KBM-7 (cell line): ENCODE measurements at regions not wholly inside any gene's neighbourhood (a gene's known extent, or its start where the extent isn't known, plus 50 kb on each side); places are given as distances from the start of the nearest gene placed in this dataset.
"Not testable (repeated sequence)": the region's sequence is repeated elsewhere in the genome, so short reads cannot be mapped to it uniquely, and the experiment has no call there.

Experiments used
- DNase-seq: peaks from one replicate; pipeline ENCODE4 v3.0.0-alpha.2; 2015
- in situ Hi-C: fragments of 300-500 bp; cut with MboI; formaldehyde crosslinking; loops from 2 replicates; pipeline ENCODE4 v1.14.3; 2020; ENCODE audit warnings: low sequenced_read_pairs, low pct_unique_long_range_greater_than_20kb, mixed read lengths

DNA sequence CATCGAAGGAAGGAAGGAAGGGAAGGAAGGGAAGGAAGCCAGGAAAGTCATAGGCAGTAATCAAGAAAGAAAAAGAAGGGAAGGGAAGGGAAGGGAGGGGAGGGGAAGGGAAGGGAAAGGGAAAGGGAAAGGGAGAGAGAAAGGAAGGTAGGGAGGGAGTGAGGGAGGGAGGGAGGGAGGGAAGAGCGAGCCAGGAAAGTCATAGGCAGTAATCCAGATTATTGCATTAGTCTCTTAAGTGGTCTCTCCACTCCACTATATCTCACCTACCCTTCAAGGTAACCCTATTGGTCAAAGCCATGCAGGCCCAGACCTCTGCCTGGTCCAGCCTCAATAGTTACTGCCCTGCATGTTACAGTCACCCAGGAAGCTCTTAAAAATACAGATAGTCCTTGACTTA, 106.2 kb upstream of the RAP2B start:
- in situ Hi-C loops: no loop called here
- no peak for DNase-seq

DNA sequence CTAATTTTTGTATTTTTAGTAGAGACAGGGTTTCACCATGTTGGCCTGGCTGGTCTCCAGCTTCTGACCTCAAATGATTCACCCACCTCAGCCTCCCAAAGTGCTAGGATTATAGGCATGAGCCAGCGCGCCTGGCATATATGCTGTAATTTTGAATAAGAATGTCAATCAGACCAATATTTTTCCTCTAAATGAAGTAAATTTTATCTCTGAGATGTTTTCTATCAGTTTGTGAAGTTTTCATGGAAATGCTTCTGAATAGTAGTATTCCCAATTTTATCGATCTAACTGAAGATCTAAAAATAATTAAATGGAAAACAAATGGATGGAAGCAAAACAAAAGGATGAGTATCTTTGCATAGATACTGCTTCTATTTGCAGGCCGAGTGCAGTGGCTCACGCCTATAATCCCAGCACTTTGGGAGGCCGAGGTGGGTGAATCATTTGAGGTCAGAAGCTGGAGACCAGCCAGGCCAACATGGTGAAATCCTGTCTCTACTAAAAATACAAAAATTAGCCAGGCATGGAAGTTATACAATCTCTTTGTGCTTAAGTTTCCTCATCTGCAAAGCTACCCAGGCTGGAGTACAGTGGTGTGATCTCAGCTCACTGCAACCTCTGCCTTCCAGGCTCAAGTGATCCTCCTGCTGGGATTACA, 103.9 kb upstream of the RAP2B start:
- in situ Hi-C loops: not testable (repeated sequence)
- peak; percentile 60 for DNase-seq

DNA sequence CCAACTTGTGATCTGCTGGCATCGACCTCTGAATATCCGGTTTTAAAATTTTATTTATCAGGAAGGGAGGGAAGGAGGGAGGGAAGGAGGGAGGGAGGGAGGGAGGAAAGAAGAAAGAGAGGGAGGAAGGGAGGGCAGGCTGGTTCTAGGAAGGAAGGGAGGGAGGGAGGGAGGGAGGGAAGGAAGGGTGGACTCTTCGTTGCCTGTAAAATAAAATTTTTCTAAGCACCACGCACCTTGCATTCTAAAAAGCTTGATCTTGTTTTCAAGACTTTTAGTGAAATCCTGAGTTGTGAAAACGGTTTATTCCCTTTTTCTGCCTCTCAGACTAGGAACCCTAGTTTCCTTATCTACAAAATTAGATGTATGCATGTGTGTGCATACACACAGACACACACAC, 101.7 kb upstream of the RAP2B start:
- in situ Hi-C loops: no loop called here
- DNase-seq: no peak

DNA sequence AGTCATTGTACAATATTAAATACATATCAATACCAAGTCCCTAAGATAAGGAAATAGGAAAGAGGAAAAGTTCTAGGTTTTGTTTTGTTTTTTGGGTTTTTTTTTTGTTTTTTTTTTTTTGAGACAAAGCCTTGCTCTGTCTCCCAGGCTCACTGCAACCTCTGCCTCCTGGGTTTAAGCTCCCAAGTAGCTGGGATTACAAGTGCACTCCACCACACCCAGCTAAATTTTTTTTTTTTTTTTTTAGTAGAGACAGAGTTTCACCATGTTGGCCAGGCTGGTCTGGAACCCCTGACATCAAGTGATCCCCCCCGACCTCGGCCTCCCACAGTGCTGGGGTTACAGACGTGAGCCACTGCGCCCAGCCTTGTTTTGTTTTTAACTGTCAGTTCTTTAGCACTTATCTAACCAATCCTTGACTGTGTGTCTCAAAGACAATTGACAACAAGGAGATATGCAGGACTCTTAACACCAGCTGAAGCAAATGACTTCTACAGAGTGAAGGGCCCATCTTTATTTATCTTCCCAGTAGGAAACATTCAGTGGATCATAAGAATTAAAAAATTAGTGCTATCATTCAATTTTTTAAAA, 100.0 kb upstream of the RAP2B start:
- in situ Hi-C loops: no loop called here
- DNase-seq: no peak

DNA sequence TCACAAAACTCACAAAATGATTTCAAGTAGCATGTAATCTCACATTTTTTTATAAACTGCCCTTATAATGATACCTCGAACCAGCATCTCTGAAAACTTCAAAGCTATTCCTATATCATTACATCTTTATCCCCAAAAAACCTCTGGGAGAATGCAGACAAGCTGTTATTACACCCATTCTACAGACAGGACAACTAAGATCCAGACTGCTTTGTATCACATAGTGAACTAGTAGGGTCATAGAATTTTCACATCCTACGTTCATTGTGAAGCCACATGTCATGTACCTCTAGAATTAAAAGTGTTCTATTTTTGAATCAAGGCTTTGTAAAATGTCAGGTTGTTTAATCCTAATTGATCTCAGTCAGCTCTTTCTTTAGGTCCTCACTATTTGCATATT, 98.7 kb upstream of the RAP2B start:
- in situ Hi-C loops: no loop called here
- no peak for DNase-seq

DNA sequence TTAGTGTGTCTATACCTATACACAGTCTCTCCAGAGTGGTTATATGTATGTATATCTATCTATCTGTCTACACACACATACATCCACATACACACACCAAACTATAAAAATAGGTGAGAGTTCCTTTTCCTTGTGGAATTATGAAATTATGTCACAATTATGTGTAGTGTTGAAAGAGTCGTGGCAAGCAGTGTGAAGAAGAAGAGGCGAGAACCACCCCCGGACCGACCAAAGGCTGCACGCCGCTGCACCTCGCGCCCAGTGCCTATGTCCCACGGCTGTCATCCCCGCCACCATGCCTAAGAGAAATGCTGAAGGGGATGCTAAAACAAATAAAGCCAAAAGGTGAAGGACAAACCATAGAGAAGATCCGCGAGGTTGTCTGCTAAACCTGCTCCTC, 95.0 kb upstream of the RAP2B start:
- no peak for DNase-seq
- in situ Hi-C loops: no loop called here

DNA sequence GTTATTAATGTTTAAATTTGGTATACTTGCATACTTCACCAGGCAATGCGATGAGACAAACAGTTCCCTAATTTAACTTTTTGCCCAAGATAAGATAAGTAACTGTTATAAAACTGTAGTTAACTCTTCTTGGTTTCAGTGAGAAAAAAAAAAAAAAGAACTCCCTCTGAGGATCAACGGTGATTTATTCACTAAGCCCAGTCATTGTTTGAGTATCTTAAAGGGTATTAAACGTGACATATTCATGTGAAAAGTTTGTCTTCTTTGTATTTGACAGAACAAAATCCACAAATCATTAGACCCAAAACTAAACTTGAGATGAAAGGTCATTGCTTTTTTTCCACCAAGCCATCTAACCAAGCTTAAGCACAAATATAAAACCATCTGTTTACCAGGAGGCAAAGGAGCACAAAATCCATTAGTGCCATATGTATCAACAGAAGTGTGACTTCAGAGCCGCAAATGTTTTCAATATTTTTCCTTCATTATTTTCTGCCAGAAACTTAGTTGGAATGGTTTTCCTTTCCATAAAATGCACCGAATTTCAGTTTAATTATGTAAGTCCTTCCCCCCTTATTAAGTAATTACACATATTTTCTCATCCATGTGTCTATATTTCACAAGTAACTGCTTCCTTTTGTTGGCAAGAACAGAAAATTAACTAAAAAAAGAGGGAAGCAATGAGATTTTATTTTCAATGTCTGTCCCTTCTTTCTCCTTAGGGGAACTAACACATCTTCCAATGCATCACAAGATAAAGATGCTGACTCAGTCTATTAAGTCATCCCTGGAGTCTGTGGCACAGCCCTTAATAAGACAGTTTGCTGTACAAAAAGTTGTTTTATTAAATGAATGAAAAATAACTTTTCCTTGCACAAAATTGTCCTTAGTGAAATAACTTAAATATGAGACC, 92.2 kb upstream of the RAP2B start:
- in situ Hi-C loops: no loop called here
- DNase-seq: no peak

DNA sequence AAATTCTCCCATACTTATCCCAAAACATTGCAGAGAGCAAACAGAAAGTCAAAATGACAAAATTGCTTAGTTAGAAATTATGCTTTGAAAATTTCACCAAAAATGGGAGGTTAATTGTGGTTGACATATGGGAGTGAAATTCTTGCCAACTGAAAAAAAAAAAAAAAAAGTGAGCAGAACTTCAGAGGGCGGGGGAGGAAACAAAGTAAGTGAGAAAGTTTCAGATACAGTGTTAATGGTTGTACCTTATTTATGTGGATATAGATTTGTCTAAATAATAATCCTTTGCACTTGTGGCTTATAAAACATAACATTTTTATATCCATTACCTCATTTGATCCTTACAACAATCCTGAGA, 91.5 kb upstream of the RAP2B start:
- no peak for DNase-seq
- in situ Hi-C loops: no loop called here

DNA sequence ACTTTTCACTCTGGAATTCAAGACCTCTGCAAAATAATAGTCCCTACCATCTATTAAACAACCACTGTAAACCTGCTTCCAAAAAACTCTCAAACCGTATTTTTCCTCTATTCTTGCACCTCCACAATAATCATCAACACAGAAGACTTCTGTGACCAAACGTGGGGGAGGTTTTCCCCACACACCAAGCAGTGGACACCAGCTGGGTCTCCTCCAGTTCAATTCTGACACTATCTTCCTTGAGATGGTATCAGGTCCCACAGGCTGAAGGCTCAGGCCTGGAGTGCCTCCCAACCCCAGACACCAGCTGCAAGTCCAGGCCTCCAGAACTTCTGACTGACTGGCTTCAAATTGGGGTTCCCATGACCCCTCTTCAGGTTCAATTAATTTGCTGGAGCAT, 89.6 kb upstream of the RAP2B start:
- DNase-seq: no peak
- in situ Hi-C loops: no loop called here

DNA sequence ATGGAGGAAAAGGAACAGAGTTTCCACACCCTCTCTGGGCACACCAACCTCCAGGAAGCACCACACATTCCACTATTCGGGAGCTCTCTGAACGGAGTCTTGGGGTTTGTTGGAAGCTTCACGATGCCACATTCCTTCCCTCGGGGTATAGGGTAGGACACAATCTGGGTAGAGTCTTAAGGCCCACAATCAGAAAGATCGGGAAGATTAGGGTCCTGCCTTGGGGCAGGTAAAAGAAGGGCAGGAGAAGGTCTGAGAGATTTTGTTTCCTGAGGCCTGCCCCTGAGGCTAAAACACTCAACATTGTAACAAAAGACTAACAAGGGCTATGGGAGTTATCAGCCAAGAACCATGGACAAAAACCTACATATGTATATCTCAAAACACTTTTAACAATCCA, 89.2 kb upstream of the RAP2B start:
- no peak for DNase-seq
- in situ Hi-C loops: no loop called here

DNA sequence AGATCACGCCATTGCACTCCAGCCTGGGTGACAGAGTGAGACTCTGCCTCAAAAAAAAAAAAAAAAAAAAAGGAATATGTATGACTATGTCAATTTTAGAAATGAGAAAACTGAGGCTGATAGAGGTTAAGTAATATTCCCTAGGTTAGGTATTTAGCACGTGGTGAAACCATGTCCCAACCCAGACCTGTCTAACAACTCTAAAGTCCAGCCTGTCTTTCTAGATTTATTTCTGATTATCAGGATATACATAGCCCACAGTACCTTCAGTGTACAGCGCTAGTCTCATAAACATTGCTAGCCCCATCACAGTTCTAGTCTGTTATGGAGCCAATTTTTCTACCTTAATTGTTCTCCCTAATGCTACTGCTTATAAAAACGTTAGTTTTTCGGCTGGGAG, 88.4 kb upstream of the RAP2B start:
- DNase-seq: no peak
- in situ Hi-C loops: no loop called here

DNA sequence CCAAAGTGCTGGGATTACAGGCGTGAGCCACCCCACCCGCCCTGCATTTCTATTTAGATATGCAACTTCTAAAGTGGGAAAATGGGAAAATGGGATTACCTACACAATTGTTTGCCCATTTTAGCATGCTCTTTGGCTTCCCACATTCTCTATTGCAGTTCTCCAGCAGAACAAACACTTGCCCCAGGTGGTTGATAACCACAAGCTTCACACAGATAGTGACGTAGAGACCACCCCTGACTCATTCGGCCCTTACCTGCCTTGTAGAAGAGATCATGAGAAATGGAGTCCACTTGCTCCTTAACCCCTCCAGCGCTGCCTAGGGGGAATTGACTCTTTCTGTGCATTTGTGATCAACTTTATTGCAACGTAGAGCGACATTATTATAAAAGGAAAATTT, 83.2 kb upstream of the RAP2B start:
- DNase-seq: no peak
- in situ Hi-C loops: no loop called here

DNA sequence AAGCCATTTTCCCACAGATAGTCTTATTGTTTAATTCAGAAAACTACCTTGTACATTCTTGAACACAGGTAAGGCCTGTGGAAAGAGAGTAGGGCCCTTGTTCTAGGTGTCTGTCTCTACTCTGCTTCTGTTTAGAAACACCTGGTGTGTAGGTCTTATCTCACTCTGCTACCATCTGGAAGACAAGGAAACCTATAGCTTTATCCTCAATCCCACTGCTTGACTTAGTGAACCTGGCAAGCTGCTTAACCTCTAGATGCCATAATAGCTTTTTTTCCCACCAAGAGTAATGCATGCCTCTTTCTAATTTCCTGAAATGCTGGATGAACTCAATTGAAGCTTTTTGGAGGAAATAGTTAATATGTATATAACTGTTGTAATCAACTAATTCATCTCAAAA, 82.6 kb upstream of the RAP2B start:
- no peak for DNase-seq

DNA sequence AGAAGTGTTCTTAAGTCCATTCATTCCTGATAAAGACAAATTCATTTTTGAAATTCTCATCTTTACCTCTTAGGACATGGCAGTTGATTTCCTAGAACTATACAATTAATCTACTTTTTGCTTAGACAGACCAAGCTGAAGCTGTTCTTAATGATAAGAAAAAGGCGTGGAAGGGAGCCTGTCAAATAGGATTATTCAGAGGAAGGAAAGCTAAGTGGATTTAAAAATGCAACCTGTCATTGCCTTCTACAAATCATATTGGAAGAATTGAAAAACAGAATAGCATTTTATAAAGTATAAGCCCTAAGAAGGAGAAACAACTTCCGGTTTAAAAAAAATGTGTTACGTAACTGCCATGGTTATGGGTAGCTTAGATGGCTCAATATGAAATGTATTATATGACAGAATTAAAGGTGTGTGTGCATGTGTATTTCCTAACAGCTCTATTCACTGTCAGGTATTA, 81.2 kb upstream of the RAP2B start:
- in situ Hi-C loops: no loop called here
- DNase-seq: no peak

More for the DNA sequence above, 82.6 kb upstream of the RAP2B start:
- in situ Hi-C loops: no loop called here

DNA sequence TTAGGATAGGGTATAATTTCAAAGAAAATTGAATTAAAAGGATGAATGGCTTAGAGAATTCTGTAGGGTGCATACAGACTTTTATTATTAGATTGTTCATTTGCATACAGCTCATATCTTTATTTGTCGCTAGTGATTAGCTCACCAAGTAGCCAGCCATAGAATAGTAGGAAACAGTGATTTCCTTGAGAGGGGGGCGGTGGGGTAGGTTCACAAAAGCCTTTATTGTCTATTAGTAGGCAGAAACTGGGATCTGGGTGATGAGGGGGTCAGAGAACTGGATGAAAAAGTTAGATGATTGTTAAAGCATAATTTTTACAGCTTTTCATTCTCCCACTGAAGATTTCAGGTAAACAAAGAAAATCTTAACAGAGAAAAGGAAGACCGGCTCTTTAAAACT, 77.6 kb upstream of the RAP2B start:
- in situ Hi-C loops: no loop called here
- DNase-seq: no peak

DNA sequence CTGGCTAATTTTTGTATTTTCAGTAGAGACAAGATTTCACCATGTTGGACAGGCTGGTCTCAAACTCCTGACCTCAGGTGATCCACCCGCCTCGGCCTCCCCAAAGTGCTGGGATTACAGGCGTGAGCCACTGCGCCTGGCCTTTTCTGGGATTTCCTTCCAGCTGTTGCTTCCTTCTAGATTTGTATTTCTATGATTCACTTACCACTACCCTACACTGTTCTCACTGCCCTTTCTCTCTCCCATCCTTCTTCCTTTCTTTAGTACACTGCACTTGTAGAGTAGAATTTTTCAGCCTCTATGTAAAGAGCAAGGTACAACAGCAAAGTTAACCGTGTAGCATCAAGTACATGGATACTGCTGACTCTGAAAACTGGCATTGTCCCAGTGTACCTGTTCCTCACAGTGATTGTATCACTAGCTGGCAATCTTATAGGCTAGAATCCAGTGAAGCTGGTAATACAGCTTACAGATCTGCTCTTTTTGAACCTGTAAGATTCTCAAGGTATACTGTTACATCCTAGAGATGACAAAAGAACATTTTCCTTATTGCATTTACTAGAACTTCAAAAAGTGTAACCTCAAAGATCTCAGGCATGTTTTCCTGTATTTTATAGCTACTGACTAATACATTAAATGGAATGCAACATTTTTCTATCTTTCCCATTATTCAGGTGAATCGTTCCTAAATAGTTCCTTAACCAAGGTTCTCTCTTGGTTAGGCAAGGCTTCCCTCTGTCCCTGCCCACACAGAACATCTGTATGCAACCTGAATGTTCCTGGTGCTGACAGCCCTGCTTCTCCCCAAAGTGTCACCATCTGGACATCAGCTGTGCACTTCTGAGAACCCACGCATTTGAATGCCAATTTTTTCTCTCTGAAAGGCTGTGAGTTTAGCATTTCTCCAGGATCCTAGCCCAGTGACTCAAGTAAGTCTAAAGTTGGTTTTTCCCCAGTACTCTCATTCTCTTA, 74.1 kb upstream of the RAP2B start:
- DNase-seq: no peak
- in situ Hi-C loops: no loop called here

DNA sequence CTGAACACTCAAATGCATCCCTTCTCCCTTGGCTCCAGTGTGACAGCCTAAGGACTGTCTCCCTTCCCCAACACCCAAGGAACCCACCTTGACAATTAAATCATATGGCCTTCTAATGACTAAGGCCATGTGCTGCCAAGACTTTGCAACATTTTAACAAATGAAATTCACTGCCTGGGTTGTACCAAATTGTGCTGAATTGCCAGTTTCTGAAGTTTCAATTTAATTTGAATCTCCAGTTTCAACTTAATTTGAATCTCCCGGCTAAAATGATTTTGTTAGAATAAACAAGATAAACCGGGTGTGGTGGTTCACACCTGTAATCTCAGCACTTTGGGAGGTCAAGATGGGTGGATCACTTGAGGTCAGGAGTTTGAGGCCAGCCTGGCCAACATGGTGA, 72.4 kb upstream of the RAP2B start:
- DNase-seq: no peak
- in situ Hi-C loops: no loop called here

DNA sequence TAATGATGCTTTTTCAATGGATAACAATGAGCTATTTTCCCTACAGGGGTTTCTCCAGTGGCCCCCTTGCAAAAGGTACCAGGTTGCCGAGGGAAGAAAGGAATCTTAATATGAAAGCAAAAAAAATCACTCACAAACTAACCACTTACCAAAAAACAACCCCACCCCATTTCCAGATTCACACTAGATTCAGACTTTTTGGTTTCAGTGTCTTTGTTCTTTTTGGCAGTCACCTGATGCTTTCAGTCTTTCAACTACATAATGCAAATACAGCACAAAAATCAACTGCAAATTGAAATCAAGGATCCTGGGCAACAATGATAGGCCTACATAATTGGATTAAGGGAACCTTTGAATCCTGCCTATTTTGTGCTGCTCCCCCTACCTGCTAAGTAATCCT, 71.1 kb upstream of the RAP2B start:
- no peak for DNase-seq

DNA sequence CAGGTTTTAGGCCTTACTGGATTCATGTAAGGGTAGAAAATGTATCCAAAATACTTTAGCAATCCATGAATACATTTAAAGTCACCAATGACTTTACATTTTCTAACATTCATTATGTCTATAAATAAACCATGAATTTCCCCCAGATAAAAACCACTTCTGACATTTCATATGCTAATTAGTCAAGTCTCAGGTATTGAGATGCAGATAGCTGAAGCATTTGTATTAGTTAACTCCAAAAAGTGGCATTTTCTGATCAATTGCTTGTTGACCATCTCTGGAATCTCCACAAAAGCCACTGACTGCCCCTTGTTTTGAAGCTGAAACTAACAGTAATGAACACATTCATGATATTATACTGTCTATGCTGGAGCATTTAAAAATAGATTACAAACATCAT, 68.4 kb upstream of the RAP2B start:
- DNase-seq: no peak
- in situ Hi-C loops: no loop called here

More for the DNA sequence above, 71.1 kb upstream of the RAP2B start:
- in situ Hi-C loops: no loop called here
